NCI-H345 (cell line): ENCODE measurements at regions not wholly inside any gene's neighbourhood (a gene's known extent, or its start where the extent isn't known, plus 50 kb on each side); places are given as distances from the start of the nearest gene placed in this dataset.

Source experiments
- DNase-seq: peaks from one replicate; lab custom pipeline; 2025; lab: John Stamatoyannopoulos, UW

DNA sequence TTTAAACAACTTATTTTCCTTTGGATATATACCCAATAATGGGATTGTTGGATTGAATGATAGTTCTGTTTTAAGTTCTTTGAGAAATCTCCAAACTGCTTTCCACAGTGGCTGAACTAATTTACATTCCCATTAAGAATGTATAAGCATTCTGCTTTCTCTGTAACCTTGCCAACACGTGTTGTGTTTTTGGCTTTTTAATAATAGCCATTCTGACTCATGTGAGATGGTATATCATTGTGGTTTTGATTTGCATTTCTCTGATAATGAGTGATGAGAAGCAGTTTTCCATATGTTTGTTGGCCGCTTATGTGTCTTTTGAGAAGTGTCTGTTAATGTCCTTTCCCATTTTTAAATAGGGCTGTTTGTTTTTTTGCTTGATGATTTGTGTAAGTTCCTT lies 155.6 kb upstream of the PITX2 start:
- DNase-seq, result no peak

DNA sequence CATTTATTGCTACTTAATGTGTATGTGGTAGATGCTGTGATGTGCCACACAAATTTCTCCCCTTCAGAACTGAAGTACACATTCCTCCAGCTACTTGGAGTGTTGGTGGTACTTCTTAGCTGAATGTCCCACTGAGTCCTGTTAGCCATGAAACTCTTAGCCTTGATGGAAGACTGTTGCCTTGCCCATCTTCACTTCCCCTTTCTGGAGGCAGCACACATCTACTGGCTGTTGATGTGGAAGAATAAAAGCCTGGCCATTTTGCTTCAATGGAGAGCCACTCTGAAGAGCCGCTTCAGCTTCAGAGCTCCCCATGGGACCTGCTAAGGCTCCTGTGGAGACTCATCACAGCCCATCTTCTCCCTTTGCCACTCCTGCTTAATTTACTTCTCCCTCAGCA lies 157.7 kb upstream of the PITX2 start:
- DNase-seq, result no peak

DNA sequence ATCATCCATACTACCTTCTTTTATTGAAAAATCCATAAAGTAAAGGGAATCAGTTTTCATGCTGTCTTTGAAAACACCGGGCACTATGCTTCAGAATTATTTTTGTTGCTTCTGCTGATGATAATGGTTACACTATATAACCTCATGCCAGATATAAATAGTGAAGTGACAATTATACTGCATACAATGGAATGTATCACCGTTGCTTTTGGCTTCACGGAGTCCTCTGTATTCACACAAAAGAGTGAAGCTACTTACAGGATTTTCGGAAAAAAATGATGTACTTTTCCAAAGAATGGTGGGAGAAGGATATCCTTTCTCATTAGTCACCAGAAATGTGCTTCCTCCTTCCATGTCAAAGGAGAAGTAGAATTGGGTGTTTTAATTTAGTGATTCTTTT lies 159.1 kb upstream of the PITX2 start:
- DNase-seq, result no peak

DNA sequence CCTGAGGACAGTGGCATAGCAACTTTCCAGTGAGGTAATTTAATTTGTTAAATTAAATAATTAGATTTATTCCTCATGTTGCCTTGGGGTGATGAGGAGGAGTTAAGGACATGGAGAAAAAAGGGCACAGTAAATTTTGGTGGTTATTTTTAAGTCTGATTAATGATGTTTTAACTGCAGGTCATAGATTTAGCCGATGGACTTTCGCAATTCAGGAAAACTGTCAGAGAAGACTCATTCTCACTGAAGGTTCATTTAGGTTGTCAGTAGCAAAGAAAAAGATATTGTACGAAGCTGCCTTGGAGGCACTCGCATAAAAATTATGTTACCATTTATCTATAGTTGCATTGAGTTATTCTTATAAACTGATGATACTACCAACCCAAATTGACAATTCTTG lies 164.2 kb upstream of the PITX2 start:
- no peak for DNase-seq

DNA sequence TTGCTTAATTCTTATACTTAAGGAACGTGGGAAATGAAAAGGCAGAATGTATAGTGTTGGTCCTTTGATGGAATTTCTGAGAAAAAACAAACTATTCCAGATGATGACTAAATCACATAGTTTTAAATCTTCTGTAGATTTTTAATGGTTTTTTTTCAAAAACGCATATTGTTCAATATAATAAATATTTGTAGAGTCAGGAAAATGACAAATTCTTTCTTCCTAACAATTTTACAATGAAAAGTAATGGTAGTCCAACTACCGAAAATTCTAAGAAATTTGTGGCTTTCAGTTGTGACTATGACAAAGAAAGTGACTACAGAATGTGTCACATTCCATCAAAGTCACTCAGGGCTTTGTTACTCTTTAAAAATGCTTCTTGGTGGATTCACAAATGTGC lies 164.8 kb upstream of the PITX2 start:
- DNase-seq, result no peak

DNA sequence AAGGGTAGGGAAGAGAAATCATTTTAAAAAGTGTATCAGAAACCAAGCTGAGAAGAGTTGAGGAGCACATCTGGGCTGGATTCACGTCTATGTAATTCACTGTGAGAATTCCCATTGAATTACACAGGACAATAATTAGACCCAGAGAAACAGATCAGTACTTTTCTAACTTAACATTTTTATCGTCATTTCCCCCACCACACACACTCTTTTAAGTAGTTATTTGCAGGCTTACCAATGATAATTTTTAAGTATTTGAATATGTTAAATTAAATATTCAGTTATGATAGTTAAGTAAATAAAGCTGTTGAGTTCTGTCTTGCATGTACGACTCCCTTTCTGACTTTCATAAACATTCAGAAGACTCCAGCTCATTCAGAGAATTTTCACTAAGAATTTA lies 165.4 kb upstream of the PITX2 start:
- DNase-seq, result no peak

DNA sequence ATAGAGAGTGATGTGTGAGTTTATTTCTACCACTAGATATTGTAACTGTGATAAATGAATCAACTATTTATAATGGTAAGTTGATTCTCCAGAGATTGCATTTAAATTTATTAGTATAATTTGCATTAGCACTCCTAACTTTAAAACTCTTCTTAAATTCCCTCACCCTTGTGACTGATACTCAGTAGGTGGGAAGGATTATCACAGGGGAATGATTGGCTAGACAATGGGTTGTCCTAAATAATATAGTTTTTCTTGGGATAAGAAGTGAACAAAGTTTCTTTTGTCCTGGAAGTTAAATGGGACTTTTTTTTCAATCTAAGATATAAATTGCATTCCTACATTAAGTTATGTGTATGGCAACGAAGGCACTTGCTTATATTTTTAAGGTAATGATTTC lies 169.2 kb upstream of the PITX2 start:
- no peak for DNase-seq

DNA sequence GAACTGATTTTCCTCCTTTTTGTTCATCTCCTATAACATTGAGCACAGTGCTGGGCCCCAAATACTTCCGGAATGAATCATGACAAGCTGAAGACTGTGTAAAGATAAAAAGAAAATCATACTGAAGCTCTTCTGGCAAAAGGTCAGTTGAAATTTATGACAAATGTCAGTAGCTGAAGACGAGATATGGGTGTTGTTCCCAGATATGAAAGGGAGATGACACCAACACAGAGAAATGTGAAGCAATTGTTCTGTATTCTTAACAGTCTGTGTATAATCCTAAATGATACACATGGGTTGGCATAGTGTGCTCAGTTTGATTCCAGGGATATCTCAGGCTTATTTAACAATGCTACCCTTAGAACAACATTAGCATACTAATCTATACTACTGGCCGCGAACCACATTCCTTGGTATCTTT lies 170.5 kb upstream of the PITX2 start:
- no peak for DNase-seq

DNA sequence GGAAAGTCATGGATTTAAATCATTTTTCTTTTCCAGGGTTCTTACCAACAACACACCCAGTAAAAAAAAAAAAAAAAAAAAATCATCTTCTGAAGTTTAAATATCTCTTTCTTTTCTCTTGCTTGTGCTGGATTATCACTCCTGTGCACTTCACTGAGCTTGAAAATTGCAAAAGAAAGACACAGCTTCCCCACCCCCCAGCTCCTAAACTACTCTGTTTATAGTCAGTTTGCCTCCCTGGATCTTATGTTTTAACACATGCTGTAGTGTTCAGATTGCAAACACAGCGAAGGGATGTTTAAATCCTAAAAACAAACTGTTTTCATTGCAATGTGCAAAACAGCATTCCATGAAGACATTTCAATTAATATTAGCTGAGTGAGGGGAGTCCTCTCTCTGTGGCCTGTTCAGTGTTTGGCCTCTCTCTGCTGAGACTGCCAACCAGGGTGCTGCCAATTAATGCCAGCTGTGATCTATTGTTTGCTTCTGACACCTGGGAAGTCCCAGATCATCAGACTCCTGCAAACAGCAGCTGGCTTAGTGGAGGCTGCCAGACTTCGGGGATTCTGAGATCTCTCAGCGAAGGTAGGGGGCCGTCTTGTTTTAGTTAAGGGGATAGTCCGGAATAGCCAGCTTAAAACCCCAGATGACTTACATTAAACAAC lies 171.1 kb upstream of the PITX2 start:
- peak; percentile 43 for DNase-seq

DNA sequence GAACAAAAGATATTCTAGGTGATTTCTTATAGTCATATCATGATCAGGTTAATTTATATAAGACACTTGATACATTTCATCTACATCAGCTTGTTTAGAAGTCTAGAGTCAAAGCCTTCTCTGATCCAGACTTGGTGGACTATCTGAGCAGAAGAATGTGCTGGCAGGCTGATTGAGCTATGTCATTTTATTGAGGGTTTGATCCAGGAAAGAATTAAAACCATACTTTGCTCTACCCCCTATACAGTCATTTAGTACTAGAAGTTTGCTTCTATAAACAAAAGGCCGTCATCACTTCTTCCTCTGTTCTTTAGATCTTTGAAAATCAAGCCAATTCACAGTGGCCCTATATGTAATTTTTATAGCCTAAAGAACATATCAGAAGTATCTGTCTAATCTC lies 173.1 kb upstream of the PITX2 start:
- no peak for DNase-seq

DNA sequence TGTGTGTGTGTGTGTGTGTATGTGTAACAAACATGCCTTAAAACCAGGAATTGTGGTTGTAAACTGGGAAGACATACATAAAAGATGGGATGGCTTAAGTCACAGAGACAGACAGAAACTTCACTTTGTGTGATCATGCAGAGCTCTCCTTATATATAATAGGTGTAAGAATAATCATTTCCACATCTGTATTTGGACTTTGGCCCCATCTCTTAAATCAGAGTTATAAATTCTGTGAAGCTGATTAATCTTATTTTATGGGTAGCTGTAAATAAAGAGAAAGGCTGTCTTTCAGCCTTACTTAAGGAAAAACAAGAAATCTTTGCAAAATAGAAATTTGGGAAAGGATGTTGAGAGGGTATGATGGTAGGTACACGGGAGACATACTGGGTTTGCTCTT lies 174.6 kb upstream of the PITX2 start:
- DNase-seq, result no peak

DNA sequence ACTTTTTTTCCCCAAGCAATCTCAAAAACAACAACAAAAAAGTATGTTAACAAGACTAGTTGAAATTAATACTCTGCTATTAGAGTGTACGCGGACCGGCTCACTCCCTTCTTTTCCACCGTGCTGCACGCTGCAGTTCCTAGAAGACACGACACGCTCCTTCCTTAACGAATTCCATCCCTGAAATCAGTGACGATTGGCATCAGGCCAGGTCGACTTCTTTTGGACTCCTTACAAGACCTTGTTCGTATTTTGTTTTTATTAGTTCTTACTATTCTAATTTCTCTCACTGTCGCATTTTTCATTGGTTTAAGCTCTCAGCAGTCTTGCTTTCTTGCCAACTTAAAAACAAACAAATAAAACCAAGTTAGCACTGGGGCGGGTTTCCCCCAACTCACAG lies 175.8 kb upstream of the PITX2 start:
- no peak for DNase-seq

DNA sequence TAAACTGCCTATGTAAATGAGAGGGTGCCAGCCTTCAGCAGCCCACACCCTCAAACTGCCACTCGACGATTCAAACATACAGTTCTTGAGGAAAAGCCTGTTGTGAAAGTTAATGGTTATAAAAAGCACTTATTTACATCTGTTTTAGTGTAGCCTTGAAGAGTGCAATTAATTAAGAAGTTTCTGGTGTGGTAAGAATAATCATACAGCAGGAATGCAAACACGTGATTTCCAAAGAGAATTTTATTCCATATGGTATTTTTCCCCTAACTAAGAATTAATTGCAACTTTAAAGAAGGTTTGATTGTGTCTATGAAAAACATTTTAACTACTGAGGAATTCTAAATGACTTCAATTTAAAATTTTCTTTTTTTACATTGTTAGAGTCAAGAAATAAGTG lies 176.3 kb upstream of the PITX2 start:
- no peak for DNase-seq

DNA sequence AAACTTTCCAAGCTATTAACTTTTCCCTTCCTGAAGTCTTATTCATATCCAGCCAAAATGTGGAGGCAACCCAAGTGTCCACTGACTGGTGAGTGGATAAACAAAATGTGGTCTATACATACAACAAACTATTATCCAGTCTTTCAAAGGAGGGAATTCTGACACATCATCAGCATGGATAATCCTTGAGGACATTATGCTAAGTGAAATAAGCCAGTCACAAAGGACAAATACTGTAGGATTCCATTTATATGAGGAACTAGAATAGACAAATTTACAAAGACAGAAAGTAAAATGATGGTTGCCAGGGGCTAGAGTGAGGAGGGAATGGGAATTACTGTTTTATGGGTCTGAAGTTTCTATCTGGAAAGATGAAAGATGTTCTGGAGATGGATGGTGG lies 178.7 kb upstream of the PITX2 start:
- DNase-seq, result no peak

DNA sequence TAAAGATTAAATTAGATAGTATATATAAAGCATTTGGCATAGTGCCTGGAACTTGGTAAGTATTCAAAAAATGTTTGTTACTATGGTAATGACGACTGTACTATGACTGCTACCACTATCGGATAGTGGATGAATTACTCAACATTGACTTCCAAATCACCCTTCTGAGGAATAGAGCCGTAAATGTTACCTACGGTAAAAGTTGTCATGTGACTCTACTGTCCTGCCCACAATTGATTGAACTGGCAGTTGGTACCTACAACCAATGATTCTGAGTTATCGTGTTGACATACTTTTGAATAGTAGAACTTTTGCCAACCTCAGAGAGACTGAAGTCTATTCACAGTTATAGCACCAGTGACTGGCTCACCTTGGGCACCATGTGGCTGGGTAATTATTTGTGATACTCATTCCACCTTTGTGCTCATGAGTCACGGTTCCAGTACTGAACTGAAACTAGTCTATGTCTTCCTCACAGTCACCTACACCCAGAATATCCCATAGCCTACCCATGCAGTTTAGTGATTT lies 185.5 kb upstream of the PITX2 start:
- DNase-seq, result no peak

DNA sequence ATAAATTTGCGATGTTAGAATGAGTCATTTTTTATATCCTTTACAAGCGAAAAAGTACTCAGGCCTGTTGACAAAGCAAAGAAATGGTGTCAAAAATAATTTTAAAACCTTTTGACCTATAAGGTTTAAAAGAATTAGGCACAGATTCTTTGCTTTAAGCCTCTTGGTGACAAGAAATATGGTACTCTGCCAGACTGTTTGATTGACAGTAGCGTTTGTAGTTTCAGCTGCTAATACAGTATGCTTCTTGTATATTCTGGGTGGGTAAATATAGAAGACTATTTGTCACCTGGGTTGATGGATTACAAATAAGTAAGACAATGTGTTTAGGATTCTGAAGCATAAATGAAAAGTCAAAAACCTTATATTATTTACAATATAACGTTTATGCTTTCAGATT lies 193.1 kb upstream of the PITX2 start:
- no peak for DNase-seq

DNA sequence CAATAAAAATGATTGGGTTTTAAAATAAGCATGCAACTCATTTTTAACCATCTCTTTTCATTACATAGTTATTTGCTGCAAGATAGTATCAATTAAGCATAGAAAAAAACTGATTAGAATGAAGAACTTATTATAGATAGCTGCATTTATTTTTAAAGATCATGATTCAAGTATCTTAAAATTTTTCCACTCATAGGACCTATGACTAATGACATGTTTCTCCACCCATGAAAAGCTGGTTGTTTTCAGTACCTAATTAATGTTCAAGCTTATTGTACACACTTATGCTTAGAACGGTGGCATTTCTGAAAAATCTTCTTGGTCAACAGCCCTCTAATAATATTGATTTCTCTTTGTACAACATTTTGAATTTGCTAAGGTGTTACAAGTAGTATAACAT lies 193.5 kb upstream of the PITX2 start:
- no peak for DNase-seq

DNA sequence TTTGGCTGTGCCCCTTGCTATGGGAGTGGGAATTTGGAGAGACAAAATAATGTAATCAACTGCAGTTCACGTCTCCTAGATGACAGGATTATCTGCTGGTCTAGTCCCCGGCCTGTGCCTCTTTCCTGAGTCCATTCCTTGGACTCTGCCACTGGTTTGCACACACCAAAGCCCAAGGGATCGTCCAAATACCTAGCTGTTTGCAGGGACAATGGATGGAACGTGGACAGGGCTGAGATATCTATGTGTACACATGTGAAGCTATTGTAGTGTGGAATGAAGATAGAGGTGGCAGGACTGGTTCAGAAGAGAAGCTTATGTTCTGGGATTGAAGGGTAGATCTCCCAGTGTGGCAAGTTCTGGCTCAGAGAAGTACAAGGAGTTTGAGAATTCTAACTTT lies 198.3 kb upstream of the PITX2 start:
- DNase-seq, result no peak

DNA sequence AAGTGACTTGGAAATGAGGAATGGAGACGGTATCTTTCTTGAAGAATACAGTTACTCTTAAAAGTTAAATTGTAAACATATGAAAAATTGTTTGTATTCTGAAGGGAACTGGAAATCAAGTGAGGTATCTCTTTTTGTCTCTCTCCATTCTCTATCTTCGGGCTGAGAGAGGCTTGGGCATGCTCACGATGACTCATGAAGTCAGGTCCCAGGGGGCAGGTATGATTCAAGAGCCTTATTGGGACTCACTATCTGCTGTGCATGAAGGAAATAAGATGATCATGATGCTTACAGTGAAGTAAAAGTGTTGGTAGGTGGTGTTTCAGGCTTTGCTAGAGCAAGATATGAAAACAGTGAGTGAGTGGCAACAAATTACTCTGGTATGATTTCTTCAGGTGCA lies 200.4 kb upstream of the PITX2 start:
- no peak for DNase-seq

DNA sequence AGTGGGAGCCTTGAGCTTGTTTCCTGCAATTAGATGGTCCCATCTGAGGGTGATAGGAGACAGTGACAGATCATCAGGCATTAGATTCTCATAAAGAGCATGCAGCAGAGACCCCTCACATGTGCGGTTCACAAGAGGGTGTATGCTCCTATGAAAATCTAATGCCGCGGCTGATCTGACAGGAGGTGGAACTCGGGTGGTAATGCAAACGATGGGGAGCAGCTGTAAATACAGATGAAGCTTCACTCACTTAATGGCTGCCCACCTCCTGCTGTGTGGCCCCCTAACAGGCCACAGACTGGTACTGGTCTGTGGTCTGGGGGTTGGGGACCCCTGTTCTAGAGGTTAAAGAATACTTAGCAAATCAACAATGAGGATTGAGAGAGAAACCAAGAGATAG lies 201.5 kb upstream of the PITX2 start:
- no peak for DNase-seq

DNA sequence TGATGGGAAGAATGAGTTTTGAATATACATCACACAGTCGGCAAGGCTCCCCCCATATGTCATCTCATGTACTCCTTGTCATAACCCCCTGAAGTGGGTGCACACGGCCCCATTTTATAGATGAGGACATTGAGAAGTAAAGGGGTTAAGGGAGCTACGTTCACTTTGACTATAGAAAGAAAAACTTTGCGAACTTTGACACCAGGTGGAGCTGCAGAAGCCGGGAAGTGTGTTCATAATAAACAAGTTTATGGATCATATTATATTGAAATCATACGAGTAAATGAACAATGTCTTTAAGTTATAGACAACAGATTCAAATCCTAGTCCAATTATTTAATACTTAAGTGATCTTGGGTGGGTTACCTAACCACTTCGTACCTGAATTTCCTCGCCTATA lies 203.8 kb upstream of the PITX2 start:
- no peak for DNase-seq

DNA sequence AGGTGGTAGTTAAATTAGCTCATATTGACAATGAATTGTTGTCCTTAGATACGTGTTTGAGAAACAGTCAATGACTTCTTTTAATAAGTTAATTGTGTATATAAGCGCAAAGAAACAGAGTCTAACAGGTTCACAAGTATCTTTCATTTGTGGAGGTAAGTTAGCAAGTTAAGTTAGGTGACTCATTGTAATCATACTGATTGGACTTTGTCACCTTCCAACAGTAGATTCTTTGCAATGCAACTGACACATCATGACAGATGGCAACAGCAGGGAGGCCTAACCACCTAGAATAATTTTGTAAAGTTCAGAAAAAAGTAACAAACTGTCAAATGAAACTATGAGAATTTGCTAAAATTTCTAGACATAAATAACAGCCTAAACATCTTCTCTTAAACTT lies 207.6 kb upstream of the PITX2 start:
- no peak for DNase-seq

DNA sequence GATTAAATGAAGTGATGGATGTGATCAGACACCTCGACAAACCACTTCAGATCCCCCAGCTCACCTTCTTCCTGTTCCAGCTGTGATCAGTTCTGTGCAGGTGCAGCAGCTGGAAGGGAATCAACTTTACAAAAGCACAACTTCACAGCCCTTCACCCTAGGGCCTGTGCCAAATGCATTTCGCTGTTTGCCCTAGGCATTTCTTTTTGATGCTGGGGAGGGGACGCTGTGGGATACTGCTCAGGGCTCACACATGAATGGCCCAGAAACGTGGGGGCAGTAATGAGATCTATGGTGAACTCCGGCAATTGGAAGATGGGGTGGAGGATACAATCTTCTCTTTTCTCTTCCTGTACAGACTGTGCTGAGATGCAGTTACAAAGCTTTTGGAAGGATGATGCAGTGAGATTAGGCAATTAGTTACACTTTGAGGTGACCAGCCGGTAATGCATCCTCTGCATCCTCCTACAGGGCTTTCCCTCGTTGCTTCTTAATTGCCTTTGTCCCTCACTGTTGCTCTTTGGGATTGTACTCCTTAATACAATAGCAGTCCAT lies 215.1 kb upstream of the PITX2 start:
- DNase-seq, result peak; percentile 37

DNA sequence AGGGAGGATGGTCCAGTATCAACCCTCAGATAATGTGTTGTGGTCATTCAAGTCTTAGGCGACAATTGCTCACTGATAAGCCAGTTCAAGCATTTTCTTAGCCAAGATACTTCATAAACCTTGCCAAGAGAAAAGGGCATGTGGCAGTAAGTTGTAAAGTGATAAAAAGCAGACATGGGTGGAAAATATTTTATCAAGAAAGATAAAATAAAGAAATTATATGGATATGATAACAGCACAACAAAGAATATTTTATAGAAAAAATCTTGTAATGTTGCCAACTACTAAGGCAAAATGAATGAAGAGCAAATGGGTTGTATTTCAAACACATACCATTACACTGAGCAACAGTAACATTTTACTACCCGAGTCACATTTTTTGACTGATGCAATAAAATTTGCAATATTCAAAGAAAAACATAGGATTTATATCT lies 217.4 kb upstream of the PITX2 start:
- no peak for DNase-seq
